NB4 (cell line): ENCODE measurements at regions not wholly inside any gene's neighbourhood (a gene's known extent, or its start where the extent isn't known, plus 50 kb on each side); places are given as distances from the start of the nearest gene placed in this dataset.

ENCODE experiments used
- MYC ChIP-seq: IDR thresholded peaks from 2 replicates; pipeline ENCODE4 v1.6.1; 2011; ENCODE audit warnings: low read depth, low read length
- POLR2A ChIP-seq: IDR thresholded peaks from 2 replicates; pipeline ENCODE4 v1.6.1; 2011; ENCODE audit warnings: mild to moderate bottlenecking; ENCODE audit not compliant: insufficient read length; ENCODE audit errors: extremely low read depth
- TF ChIP-seq, protein P1 (sequence below): IDR thresholded peaks from one replicate; pipeline ENCODE4 v1.5.1; 2012; ENCODE audit warnings: low read depth, low read length

DNA sequence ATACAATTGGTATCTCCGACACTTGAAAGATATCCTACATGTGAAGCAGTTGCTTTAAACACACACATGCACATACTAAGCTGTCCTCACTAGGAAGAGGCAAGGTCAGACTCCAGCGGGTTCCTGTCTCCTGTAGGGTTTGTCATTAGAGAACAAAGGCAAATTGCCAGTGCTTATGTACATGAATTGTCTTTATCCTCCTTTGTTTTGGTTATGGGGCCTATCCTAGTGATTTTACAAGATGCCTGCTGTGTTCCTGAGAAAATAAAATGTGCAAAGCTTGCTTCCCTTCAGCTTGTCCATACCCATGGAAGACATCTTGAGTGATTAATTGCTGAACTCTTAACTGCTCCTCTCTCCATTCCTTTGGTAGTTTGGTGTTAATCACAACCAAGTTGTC, 86.7 kb upstream of the SLC39A10 start:
- TF ChIP-seq POLR2A = no peak
- TF ChIP-seq, protein P1, sequence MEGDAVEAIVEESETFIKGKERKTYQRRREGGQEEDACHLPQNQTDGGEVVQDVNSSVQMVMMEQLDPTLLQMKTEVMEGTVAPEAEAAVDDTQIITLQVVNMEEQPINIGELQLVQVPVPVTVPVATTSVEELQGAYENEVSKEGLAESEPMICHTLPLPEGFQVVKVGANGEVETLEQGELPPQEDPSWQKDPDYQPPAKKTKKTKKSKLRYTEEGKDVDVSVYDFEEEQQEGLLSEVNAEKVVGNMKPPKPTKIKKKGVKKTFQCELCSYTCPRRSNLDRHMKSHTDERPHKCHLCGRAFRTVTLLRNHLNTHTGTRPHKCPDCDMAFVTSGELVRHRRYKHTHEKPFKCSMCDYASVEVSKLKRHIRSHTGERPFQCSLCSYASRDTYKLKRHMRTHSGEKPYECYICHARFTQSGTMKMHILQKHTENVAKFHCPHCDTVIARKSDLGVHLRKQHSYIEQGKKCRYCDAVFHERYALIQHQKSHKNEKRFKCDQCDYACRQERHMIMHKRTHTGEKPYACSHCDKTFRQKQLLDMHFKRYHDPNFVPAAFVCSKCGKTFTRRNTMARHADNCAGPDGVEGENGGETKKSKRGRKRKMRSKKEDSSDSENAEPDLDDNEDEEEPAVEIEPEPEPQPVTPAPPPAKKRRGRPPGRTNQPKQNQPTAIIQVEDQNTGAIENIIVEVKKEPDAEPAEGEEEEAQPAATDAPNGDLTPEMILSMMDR = no peak
- TF ChIP-seq MYC = no peak
